Stimulated activated CD8-positive, alpha-beta memory T cell treated with anti-CD3 and anti-CD28 coated beads, Interleukin-4, amount 100 ng/mL, for 48 hours (primary cell): ENCODE measurements at regions not wholly inside any gene's neighbourhood (a gene's known extent, or its start where the extent isn't known, plus 50 kb on each side); places are given as distances from the start of the nearest gene placed in this dataset.
"Not testable (repeated sequence)": the region's sequence is repeated elsewhere in the genome, so short reads cannot be mapped to it uniquely, and the experiment has no call there.

Experiments
- DNase-seq: peaks from one replicate; pipeline ENCODE4 v3.0.0-alpha.2; 2020

DNA sequence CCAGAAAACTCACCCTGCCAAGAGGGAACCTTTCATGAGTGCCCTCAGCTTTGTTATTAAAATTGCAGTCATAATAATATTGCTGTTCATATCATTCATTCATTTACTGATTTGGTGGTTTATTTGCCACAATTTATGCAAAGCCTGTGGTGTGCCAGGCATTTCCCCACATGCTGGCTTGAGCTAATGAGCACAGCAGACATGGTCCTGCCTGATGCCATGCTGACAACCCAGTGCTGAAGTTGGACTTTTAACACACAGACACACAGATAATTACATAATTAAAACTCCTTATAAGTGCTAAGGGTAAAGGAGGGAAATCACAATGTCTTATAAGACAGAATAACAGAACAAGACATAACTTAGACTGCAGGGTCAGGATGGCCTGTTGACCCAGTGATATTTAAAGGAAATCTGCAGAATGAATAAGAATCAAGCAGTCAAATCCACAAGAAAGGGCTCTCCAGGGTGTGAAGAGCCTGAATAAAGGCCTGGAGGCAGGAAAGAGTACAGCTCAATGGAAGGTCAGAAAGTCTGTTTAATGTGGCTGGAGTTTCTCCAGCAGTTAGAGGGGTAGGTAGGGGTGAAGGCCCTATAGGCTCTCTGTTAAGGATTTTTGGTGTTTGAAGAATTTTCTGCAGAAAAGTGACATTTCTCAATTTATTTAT, 196.9 kb upstream of the CDH11 start:
- DNase-seq = no peak

DNA sequence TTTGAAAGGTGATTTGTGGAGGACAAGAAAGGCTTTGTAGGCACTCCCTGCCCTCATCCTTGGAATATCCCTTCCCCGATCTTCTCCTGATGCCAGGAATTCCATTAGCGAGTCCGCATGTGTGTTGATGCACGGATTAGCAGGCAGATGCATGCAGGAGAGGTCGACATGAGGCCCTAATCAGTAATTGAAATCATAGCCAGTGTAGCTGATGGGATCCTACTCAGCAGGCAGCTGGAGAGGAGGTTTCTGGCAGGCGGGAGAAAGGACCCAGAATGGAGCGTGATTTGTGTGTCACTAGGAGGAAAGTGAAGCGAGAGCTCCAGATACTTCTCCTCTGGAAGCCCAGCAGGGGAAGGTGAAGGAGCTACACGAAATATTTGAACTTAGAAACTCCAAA, 196.3 kb upstream of the CDH11 start:
- no peak for DNase-seq

DNA sequence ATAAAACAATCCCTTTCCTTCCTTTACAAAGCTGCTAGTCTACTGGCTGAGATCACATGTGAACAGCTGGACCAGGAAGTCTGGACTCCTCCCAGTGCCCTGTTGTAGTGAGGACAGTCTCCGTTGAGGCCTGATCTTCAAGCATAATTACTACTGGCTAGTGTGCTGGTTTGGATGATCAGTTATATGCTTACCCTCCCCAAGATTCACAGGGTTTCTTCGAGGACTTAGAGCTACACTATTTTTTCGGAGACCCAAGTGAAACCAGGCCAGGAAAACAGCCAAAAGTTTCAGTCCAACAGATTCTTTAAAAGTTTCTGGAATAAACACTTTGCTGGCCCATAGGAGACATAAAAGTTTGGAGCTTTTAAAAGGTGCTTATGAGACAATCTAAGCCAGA, 194.9 kb upstream of the CDH11 start:
- DNase-seq = no peak

DNA sequence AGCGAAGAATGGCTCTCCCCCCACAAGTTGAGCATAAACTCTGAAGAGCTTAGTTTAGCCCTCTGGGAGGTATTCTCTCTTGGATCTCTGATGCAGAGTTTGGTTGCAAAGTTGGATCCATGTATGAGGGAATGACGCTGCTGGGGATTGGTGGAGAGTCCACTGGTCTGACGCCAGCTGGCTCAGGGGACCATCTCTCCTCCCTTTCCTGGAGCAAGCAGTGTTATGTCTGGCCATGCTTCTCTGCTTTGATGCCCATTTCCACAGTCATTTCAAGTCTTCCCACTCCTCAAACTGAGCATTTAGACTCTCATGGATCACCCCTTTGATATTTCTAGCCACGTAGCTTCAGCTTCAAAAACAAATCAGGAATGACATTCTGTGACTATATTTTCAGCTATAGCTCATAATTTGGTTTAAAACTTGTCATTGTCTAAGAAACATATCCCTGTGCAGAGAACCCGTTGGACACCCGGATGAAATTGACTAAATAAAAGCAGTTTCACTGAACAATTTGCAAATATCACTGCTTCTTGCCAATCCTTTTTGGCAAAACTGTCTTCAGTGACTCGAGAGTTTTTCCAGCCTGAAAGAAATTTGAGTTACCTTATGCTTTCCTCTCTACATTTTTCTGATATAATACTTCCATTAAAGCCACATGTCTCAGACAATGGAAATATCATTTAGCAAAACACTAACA, 193.4 kb upstream of the CDH11 start:
- DNase-seq = no peak

DNA sequence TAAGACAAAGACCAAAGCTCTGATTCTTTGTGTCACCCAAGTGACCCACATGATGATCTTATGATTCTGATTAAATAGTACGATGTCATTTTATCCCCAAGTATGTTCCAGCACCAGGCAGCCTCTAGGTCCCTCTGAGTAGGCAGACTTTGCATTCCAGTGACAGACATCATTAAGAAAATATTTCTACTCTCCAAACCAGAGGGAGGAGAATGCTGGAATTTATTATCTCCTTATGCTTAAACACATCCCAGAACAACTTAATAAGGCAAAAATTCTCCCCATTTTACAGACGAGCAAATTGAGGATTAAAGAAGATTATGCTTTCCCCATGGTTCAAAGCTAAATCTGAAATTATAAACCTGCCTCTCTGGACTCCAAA, 192.8 kb upstream of the CDH11 start:
- no peak for DNase-seq

- DNase-seq = no peak
These were observed 192.2 kb upstream of the CDH11 start for GRCh38 chr16:65313936-65314626.

- DNase-seq = no peak
These were observed 190.9 kb upstream of the CDH11 start for GRCh38 chr16:65312795-65313194.

GRCh38 chr16:65312071-65312470, 190.2 kb upstream of the CDH11 start:
- no peak for DNase-seq

DNA sequence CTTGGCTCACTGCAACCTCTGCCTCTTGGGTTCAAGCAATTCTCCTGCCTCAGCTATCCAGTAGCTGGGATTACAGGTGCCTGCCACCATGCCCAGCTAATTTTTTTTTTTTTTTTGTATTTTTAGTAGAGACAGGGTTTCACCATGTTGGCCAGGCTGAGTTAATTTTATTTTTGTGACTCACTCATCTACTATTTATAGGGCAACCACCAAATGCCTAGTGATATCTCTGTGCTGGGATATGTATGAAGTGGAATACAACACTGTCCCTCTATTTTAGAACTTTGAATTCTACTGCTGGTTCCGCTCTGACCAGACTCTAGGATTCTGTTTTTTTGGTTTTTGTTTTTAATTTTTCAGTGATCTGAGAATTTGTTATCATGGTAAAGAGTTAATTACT, 188.6 kb upstream of the CDH11 start:
- not testable (repeated sequence) for DNase-seq

DNA sequence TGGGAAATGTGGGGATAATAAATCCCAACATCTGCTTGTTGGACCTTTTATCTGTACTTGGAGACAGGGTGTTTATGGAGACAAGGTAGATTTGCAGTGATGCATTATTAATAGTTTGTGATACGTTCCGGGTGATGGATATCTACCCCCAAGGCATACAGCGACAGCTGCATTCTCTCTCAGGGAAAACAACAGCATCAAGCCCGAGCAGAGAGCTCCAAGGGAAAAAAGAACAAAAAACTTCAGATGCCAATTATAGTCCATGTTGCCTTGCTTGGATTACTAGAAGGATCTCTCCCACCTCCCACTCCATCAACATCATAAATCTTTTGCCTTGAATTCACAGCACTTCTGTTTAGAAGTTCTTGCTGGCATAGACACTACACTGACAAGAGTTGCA, 187.5 kb upstream of the CDH11 start:
- DNase-seq = no peak

GRCh38 chr16:65308506-65308905, 186.6 kb upstream of the CDH11 start:
- no peak for DNase-seq

- DNase-seq = no peak
These were observed 185.4 kb upstream of the CDH11 start for GRCh38 chr16:65307286-65307685.

GRCh38 chr16:65306722-65307121, 184.9 kb upstream of the CDH11 start:
- no peak for DNase-seq

DNA sequence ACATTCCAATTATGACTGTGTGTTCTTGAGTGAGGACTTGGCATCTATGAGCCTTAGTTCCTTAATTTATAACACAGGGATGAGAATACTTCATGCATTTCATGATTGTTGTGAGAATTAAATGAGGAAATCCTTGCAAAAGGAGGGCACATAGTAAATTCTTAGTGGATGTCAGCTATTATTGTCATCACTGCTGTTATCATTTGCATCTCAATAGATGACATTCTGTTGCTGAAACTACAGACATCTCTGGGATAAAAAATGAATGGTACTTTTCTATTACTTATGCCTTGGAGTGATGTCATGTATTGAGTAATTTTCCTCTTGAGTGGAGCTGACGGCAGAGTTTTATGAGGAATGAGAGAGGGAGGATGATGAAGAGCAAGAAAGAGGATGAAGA, 184.4 kb upstream of the CDH11 start:
- DNase-seq = no peak

- no peak for DNase-seq
These were observed 183.6 kb upstream of the CDH11 start for GRCh38 chr16:65305266-65305959.

- DNase-seq = no peak
These were observed 179.2 kb upstream of the CDH11 start for GRCh38 chr16:65301029-65301428.

DNA sequence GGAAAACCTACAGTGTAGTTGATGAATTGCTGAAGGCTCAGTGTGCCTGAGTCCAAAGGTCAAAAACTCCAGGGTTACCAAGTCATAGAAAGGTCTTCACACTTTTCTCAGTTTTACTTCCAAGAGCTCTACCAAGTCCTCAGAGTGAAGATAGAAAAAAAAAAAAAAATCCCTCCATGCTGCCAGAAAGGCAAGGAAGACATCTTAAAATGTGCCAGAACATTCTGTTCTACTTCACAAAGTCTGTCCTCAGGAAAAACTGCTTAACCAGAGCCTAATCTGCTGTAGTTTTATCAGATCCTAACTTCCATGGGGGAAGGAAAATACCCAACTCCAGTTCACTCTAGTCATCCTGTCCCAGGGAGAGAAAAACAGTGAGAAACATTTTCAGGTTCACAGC, 175.6 kb upstream of the CDH11 start:
- no peak for DNase-seq

DNA sequence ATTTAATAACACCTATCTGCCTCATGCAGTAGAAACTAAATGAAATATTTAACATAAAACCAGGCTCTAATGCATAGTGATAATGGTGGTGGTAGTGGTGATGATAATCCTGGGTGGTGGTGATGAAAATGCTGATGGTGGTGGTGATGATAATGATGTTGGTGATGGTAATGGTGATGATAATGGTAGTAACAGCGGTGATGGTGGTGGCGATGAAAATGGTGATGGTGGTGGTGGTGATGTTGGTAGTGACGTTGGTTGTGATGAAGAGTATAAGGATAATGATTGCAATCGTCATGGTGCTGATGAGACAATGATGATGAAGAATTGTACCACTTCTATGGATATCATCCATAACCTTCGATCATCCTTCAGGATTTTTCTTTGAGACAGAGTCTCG, 173.7 kb upstream of the CDH11 start:
- no peak for DNase-seq

DNA sequence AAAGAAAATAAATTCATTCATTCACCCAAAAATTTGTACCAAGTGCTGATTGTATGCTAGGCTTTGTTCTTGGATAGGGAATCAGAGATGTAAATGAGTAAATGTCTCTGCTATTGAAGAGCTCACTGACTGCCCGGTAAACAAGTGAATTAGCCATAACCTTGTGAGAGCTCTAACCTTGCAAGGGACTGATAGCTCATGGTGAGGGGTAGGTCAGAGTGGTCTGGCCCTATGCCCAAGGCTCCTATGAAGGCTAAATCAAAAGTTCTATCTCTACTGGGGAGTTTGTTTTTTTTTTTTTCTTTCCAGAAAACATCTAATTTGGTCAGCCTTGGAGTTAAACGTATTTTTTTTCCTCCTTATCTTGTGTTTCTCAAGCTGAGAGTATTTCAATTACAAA, 172.8 kb upstream of the CDH11 start:
- DNase-seq = no peak

- DNase-seq = no peak
These were observed 172.3 kb upstream of the CDH11 start for GRCh38 chr16:65294165-65294564.

GRCh38 chr16:65289022-65289421, 167.2 kb upstream of the CDH11 start:
- DNase-seq = no peak

GRCh38 chr16:65287307-65287706, 165.4 kb upstream of the CDH11 start:
- DNase-seq = no peak

- no peak for DNase-seq
These were observed 163.5 kb upstream of the CDH11 start for GRCh38 chr16:65285128-65286048.
